Omental fat pad (tissue), 3 donors: ENCODE measurements at regions not wholly inside any gene's neighbourhood (a gene's known extent, or its start where the extent isn't known, plus 50 kb on each side); places are given as distances from the start of the nearest gene placed in this dataset.

Experiments used
- ATAC-seq: fragments of 150-250 bp; one replicate; pipeline ENCODE4 v1.9.1; 2016; ENCODE audit warnings: mild to moderate bottlenecking, moderate library complexity; ENCODE audit not compliant: low FRiP score
- DNase-seq: peaks from one replicate; pipeline ENCODE4 v3.0.0-alpha.2; 2019; ENCODE audit warnings: low spot score
- TF ChIP-seq, protein P1 (sequence below), 3 donors: fragments of 450-650 bp; IDR thresholded peaks; one replicate each; pipeline ENCODE4 v1.5.1; 2016 to 2017; ENCODE audit warnings: antibody characterized with exemption in 3 of 3, mild to moderate bottlenecking in 3 of 3, moderate library complexity in 2 of 3

DNA sequence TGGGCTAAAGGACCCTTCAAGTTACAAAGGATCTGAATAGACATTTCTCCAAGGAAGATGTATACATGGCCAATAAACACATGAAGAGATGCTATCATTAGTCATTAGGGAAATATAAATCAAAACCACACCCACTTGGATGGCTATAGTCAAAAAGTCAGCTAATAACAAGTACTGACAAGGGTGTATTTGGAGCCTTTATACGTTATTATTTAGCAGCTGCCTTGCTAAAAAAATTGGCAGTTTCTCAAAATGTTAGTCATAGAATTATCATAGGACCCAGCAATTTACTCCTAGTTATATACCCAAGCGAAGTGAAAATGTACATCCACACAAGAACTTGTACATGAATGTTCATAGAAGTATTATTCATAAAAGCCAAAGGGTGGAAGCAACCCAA lies 112.7 kb upstream of the DUSP21 start:
- DNase-seq = no peak
- no peak for ATAC-seq
- TF ChIP-seq, protein P1, sequence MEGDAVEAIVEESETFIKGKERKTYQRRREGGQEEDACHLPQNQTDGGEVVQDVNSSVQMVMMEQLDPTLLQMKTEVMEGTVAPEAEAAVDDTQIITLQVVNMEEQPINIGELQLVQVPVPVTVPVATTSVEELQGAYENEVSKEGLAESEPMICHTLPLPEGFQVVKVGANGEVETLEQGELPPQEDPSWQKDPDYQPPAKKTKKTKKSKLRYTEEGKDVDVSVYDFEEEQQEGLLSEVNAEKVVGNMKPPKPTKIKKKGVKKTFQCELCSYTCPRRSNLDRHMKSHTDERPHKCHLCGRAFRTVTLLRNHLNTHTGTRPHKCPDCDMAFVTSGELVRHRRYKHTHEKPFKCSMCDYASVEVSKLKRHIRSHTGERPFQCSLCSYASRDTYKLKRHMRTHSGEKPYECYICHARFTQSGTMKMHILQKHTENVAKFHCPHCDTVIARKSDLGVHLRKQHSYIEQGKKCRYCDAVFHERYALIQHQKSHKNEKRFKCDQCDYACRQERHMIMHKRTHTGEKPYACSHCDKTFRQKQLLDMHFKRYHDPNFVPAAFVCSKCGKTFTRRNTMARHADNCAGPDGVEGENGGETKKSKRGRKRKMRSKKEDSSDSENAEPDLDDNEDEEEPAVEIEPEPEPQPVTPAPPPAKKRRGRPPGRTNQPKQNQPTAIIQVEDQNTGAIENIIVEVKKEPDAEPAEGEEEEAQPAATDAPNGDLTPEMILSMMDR (IDR thresholded peaks at IDR 0.05) = no peak

- DNase-seq (no peak), ATAC-seq (no peak)
- TF ChIP-seq, protein P1 (IDR thresholded peaks at IDR 0.05) = no peak
Measured at GRCh38 chrX:44723426-44723825, 120.4 kb upstream of the DUSP21 start.

DNA sequence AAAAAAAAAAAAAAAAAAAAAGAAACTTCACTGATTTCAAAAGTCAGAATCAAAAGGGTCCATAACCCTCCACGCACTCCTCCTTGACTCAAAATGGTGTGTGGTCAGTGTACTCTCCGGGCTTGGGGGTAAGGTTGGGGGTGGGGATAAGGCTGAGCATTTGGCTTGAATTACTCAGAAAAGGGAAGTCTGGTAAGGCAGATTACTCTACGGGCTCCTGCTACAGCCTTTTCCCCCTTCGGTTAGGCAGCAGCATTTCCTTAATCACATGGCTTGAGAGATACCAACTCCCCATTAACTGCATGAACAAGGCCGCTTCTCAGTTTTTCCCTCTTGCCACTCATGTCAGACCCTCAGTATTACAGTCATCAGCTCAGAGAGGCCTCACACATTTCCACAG lies 135.4 kb upstream of the DUSP21 start:
- DNase-seq = no peak
- TF ChIP-seq, protein P1 (IDR thresholded peaks at IDR 0.05) = no peak
- no peak for ATAC-seq

- ATAC-seq (no peak), DNase-seq (no peak)
- TF ChIP-seq, protein P1 (IDR thresholded peaks at IDR 0.05) = no peak
Measured at GRCh38 chrX:44705817-44706551, 137.8 kb upstream of the DUSP21 start.

DNA sequence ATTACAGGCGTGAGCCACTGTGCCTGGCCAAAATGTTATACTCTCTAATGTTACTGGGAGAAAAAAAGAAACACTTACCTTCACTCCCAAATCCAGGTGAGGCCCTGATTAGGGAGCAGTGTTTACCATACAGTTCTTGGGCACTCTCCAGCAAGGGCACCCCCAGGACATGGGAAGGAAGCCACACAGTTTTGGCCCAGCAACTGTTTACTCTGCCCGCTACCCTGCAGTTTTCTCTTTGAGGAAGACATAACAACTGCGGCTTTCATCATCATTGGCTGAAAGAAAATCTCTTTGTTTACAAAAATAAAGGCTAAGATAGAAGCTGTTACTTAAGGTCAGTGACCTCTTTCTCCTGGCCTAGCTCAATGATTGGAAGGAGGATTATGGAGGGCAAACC lies 145.5 kb upstream of the DUSP21 start:
- TF ChIP-seq, protein P1 (IDR thresholded peaks at IDR 0.05) = no peak
- DNase-seq (no peak), ATAC-seq (no peak)

GRCh38 chrX:44693255-44693654 lies 150.6 kb upstream of the DUSP21 start:
- ATAC-seq (no peak), DNase-seq (no peak)
- TF ChIP-seq, protein P1 (IDR thresholded peaks at IDR 0.05) = no peak

DNA sequence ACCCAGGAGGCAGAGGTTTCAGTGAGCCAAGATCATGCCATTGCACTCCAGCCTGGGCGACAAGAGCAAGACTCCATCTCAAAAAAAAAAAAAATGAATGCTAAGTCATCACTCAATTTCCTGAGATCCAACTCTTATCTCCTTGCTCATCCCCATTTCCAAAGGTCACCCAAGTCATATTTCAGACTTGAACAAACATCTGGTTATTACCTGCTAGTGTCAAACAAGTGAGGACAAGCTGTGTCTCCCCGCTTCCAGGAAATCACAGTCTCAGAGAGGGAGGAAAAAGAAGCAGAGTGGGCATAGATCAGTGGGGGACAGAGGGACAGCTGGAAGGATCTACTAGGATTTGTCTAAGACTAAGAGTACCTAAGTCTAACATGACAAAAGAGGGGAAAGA lies 147.5 kb upstream of the FUNDC1 start:
- DNase-seq (no peak), ATAC-seq (no peak)
- TF ChIP-seq, protein P1 (IDR thresholded peaks at IDR 0.05) = no peak
